AG09309 (cell line): ENCODE measurements at regions not wholly inside any gene's neighbourhood (a gene's known extent, or its start where the extent isn't known, plus 50 kb on each side); places are given as distances from the start of the nearest gene placed in this dataset.

Experiments used
- DNase-seq: peaks from one replicate; pipeline ENCODE4 v3.0.0-alpha.2; 2010; ENCODE audit warnings: low read depth
- H3K4me3 ChIP-seq: 2 replicates; pipeline ENCODE4 v1.5.1; 2011; ENCODE audit warnings: mild to moderate bottlenecking, low read depth, low read length, moderate library complexity; ENCODE audit not compliant: control insufficient read depth
- CTCF ChIP-seq: IDR thresholded peaks from 2 replicates; pipeline ENCODE4 v1.5.1; 2011; ENCODE audit warnings: mild to moderate bottlenecking, low read depth, low read length, inconsistent platforms; ENCODE audit not compliant: insufficient read depth, control insufficient read depth; ENCODE audit errors: missing control alignments

GRCh38 chr14:76577090-76577489 lies 184.2 kb upstream of the VASH1 start:
- no peak for TF ChIP-seq CTCF
- DNase-seq: no peak
- H3K4me3 ChIP-seq: no peak overlapping the region

GRCh38 chr14:76577837-76578236 lies 183.4 kb upstream of the VASH1 start:
- no peak overlapping the region for H3K4me3 ChIP-seq
- TF ChIP-seq CTCF: no peak
- DNase-seq: no peak

GRCh38 chr14:76580399-76580798 lies 180.9 kb upstream of the VASH1 start:
- no peak for DNase-seq
- no peak for TF ChIP-seq CTCF
- no peak overlapping the region for H3K4me3 ChIP-seq

GRCh38 chr14:76580967-76581366 lies 180.3 kb upstream of the VASH1 start:
- TF ChIP-seq CTCF: no peak
- H3K4me3 ChIP-seq: no peak overlapping the region
- DNase-seq: no peak

- no peak for DNase-seq
- no peak for TF ChIP-seq CTCF
- H3K4me3 ChIP-seq: no peak overlapping the region
These were observed 179.7 kb upstream of the VASH1 start for GRCh38 chr14:76581592-76581991.

GRCh38 chr14:76582447-76582846 lies 178.8 kb upstream of the VASH1 start:
- H3K4me3 ChIP-seq: no peak overlapping the region
- DNase-seq: no peak
- TF ChIP-seq CTCF: no peak

- DNase-seq: no peak
- no peak for TF ChIP-seq CTCF
- no peak overlapping the region for H3K4me3 ChIP-seq
These were observed 178.1 kb upstream of the VASH1 start for GRCh38 chr14:76583174-76583573.
